ENCODE measurements at regions not wholly inside any gene's neighbourhood (a gene's known extent, or its start where the extent isn't known, plus 50 kb on each side); places are given as distances from the start of the nearest gene placed in this dataset.

DNA sequence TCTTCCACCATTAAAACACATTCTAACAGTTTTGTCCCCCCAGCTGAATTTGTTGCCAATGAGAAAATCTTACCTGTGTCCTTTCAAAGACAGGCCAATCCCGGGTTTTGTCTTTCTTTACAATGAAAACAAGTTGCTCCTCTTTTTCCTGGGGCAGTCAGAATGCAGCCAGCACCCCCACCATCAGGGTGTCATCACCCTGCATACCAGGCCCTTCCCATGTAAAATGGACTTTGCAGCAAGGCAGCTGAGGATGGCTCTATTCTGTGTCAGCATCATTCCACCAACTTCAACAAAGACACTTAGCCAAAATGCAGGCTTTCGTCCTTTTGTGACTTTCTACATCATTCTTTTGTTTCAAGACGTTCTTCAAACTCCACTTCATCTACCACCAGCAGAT is 490.9 kb downstream of the OCA2 start:
- Histone ChIP-seq H3K4me3 (ENCODE audit: low read depth, low read length) (no peak overlapping the region), H3K9ac (no peak overlapping the region), H3K79me2 (no peaks in the 10 kb centered on the region), H3K36me3 (ENCODE audit: control insufficient read depth, insufficient read depth, low read length) (no peaks in the 10 kb centered on the region), H3K4me2 (ENCODE audit: low read length) (no peak overlapping the region), H3K9me3 (ENCODE audit: control insufficient read depth, low read length) (no peaks in the 10 kb centered on the region), H3K4me1 (no peaks in the 10 kb centered on the region), H2AFZ (no peak overlapping the region), H3K27me3 (ENCODE audit: control insufficient read depth, insufficient read depth, low read length) (no peaks in the 10 kb centered on the region), H3K27ac (no peak overlapping the region)
- TF ChIP-seq, protein P1, sequence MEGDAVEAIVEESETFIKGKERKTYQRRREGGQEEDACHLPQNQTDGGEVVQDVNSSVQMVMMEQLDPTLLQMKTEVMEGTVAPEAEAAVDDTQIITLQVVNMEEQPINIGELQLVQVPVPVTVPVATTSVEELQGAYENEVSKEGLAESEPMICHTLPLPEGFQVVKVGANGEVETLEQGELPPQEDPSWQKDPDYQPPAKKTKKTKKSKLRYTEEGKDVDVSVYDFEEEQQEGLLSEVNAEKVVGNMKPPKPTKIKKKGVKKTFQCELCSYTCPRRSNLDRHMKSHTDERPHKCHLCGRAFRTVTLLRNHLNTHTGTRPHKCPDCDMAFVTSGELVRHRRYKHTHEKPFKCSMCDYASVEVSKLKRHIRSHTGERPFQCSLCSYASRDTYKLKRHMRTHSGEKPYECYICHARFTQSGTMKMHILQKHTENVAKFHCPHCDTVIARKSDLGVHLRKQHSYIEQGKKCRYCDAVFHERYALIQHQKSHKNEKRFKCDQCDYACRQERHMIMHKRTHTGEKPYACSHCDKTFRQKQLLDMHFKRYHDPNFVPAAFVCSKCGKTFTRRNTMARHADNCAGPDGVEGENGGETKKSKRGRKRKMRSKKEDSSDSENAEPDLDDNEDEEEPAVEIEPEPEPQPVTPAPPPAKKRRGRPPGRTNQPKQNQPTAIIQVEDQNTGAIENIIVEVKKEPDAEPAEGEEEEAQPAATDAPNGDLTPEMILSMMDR (IDR thresholded peaks at IDR 0.05) = no peak

DNA sequence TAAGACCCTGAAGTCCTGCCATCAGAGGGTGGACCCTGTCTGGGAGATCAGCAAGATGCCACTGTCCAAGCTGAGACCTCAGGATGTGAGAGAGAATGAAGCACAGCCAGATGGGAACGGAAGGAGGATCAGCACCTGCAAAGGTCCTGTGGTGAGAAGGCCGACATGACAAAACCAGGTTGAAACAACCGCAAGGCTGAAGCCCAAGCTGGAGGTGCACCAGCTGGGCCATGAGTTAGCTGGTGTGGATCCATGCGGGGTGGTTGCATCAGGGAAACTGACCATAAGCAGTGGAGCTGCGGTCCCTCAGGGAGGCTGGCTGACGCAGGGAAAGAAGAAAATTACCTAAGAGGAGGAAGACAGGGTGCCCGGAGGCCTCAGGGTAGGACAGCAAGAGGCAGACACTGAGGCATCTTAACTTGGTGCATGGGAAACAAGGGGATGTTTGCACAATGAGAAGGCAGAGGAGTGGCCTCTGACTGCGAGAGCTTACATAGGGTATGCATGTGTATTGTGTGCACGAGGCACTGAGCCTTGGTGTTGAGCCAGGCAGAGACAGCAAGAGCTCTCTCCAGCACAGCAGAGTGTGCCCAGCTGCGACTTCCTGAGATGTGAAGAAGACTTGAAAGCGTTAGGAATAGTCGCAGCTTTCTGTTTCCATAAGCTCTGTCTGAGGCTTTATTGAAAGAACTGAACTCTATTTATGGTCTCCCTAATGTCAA is 497.7 kb downstream of the OCA2 start:
- Histone ChIP-seq H3K27ac (no peak overlapping the region), H3K4me2 (ENCODE audit: low read length) (no peak overlapping the region), H3K4me3 (ENCODE audit: low read depth, low read length) (no peak overlapping the region), H2AFZ (no peak overlapping the region), H3K9ac (no peak overlapping the region), H3K9me3 (ENCODE audit: control insufficient read depth, low read length) (no peaks in the 10 kb centered on the region), H3K4me1 (no peaks in the 10 kb centered on the region), H3K36me3 (ENCODE audit: control insufficient read depth, insufficient read depth, low read length) (no peaks in the 10 kb centered on the region), H3K79me2 (no peaks in the 10 kb centered on the region), H3K27me3 (ENCODE audit: control insufficient read depth, insufficient read depth, low read length) (no peaks in the 10 kb centered on the region)
- TF ChIP-seq, protein P1 (IDR thresholded peaks at IDR 0.05) = no peak

DNA sequence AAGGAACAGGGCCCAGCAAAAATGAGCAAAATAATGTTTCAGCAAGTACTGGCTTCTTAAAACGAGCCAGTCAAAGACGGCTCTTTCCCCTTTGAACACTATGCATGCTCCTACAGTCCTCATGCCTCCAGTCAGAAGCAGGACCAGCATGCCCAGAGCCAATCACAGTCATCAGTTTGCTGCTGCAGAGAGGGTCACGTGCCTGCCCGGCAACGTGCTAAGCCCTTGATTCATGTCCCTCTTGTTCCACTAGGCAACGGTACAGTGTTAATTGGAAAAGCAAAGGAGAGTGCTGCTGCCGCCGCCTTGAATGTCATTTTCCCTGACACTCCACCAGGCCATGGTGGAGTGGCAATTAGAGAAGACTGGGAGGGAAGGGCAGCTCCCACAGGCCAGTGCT is 500.1 kb downstream of the OCA2 start:
- H3K4me1 ChIP-seq = no peaks in the 10 kb centered on the region
- H3K79me2 ChIP-seq = no peaks in the 10 kb centered on the region
- H3K9ac ChIP-seq = no peak overlapping the region
- H3K27me3 ChIP-seq (ENCODE audit: control insufficient read depth, insufficient read depth, low read length) = no peaks in the 10 kb centered on the region
- H3K4me2 ChIP-seq (ENCODE audit: low read length) = no peak overlapping the region
- H2AFZ ChIP-seq = no peak overlapping the region
- TF ChIP-seq, protein P1 (IDR thresholded peaks at IDR 0.05) = no peak
- H3K4me3 ChIP-seq (ENCODE audit: low read depth, low read length) = no peak overlapping the region
- H3K27ac ChIP-seq = no peak overlapping the region
- H3K36me3 ChIP-seq (ENCODE audit: control insufficient read depth, insufficient read depth, low read length) = no peaks in the 10 kb centered on the region
- H3K9me3 ChIP-seq (ENCODE audit: control insufficient read depth, low read length) = no peaks in the 10 kb centered on the region

DNA sequence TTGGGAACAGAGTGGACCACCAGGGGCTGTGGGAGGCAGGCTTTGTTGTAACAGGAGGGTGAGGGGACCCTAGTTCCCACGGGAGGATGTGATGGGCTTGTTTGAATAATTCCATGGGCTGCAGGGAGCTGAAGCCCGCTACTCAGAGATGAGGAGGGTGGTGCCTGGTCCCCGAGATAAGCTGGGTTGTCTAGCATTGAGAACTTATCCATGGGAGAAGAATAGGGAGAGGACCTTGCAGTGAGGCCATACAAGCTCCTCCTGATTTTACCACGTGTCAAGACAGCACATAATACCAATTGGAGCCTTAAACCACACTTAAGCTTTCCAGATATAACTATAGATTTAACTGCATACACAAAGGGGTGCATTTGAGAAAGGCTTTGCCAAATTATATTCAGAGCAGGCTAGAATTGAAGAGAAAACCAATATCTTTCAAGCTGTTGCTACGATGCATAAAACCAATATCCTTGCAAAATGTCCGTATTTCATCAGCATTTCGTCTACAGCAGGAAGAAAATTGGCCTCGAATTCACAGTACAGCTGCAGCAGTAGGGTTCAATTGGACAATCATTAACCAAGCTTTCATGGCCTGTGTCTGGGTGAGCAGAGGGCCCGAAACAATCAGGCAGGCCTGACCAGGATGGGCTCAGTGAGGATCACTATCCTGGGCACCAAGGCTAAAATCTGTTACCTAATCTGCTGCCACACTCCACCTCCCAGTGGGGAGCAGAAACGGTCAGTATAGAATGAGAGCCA is 500.7 kb downstream of the OCA2 start:
- H3K9me3 ChIP-seq (ENCODE audit: control insufficient read depth, low read length) = no peaks in the 10 kb centered on the region
- H3K27me3 ChIP-seq (ENCODE audit: control insufficient read depth, insufficient read depth, low read length) = no peaks in the 10 kb centered on the region
- H3K36me3 ChIP-seq (ENCODE audit: control insufficient read depth, insufficient read depth, low read length) = no peaks in the 10 kb centered on the region
- no peak overlapping the region for H2AFZ ChIP-seq
- H3K9ac ChIP-seq = no peak overlapping the region
- H3K4me3 ChIP-seq (ENCODE audit: low read depth, low read length) = no peak overlapping the region
- no peaks in the 10 kb centered on the region for H3K79me2 ChIP-seq
- no peak overlapping the region for H3K4me2 ChIP-seq (ENCODE audit: low read length)
- no peak overlapping the region for H3K27ac ChIP-seq
- H3K4me1 ChIP-seq = no peaks in the 10 kb centered on the region
- TF ChIP-seq, protein P1 (IDR thresholded peaks at IDR 0.05) = no peak
